RWPE1 (cell line): ENCODE measurements at regions not wholly inside any gene's neighbourhood (a gene's known extent, or its start where the extent isn't known, plus 50 kb on each side); places are given as distances from the start of the nearest gene placed in this dataset.

Experiments
- CTCF ChIA-PET: fragments of 350-600 bp; sonication (Branson Sonifier 250); formaldehyde crosslinking; extraction: SDS; loops from one replicate; lab custom pipeline; 2021; lab: Yijun Ruan, JAX
- POLR2A ChIA-PET: fragments of 400-600 bp; formaldehyde crosslinking; extraction: SDS; loops from one replicate; lab custom pipeline; 2020; ENCODE audit warnings: antibody characterized with exemption; ENCODE audit not compliant: low non-redundant PET; lab: Yijun Ruan, JAX
- DNase-seq: peaks from one replicate; pipeline ENCODE4 v3.0.0; 2012; ENCODE audit warnings: low spot score
- H3K27ac ChIP-seq: fragments of 450-650 bp; 2 replicates; pipeline ENCODE4 v1.5.1; 2017
- TF ChIP-seq, protein P1 (sequence below): fragments of 450-650 bp; conservative IDR thresholded peaks from 2 replicates; pipeline ENCODE4 v1.5.1; 2017; ENCODE audit warnings: low read depth, mild to moderate bottlenecking

DNA sequence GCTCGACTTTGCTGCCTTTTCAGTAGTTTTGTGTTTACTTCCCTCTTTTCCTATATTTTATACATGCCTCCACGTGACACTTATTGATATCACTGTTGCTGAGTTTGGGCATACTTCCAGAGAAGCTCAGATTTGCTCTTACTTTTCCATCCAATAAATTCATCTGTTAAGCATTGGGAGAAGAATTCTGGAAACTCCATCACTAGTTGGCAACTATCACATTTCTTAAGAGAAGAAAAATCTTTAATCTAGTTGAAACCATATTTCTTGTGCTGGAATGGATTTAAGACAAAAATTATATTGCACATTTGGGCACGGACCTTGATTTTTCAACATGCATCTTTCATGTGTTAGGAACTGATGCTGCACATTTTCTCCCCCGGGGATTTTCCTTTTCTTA, 52.6 kb upstream of the CPO start:
- DNase-seq: no peak
- TF ChIP-seq, protein P1, sequence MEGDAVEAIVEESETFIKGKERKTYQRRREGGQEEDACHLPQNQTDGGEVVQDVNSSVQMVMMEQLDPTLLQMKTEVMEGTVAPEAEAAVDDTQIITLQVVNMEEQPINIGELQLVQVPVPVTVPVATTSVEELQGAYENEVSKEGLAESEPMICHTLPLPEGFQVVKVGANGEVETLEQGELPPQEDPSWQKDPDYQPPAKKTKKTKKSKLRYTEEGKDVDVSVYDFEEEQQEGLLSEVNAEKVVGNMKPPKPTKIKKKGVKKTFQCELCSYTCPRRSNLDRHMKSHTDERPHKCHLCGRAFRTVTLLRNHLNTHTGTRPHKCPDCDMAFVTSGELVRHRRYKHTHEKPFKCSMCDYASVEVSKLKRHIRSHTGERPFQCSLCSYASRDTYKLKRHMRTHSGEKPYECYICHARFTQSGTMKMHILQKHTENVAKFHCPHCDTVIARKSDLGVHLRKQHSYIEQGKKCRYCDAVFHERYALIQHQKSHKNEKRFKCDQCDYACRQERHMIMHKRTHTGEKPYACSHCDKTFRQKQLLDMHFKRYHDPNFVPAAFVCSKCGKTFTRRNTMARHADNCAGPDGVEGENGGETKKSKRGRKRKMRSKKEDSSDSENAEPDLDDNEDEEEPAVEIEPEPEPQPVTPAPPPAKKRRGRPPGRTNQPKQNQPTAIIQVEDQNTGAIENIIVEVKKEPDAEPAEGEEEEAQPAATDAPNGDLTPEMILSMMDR: no peak
- ChIA-PET POLR2A (no interaction called here), CTCF (no interaction called here)
- H3K27ac ChIP-seq: no peak overlapping the region

DNA sequence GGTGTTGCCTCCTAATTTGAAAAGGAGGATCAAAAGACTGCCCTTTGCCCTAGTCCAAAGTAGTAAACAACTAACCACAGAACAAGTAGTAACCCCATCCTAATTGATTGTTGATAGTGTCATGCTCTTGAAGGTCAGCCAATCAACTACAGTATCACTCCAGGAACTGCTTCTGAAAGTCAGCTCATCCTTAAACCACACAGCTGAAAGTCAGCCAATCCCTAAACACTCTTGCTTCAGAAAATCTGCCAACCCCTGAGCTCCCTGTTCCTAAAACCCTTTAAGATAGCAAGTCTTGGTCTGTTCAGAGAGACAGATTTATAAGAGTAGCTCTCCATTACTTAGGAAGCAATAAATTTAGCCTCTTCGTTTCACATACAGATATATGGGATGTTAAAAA, 51.6 kb upstream of the CPO start:
- TF ChIP-seq, protein P1: no peak
- H3K27ac ChIP-seq: no peak overlapping the region
- ChIA-PET CTCF (no interaction called here), POLR2A (no interaction called here)
- DNase-seq: no peak
